HG02623 (cell line): ENCODE measurements at regions not wholly inside any gene's neighbourhood (a gene's known extent, or its start where the extent isn't known, plus 50 kb on each side); places are given as distances from the start of the nearest gene placed in this dataset.
"Not testable (repeated sequence)": the region's sequence is repeated elsewhere in the genome, so short reads cannot be mapped to it uniquely, and the experiment has no call there.

Experiments used
- ATAC-seq: cut with Tn5 transposase; IDR thresholded peaks from one replicate; pipeline ENCODE4 v1.9.1; 2021; ENCODE audit warnings: moderate library complexity; ENCODE audit not compliant: unreplicated experiment

GRCh38 chr14:37784827-37785223 is 189.4 kb downstream of the TTC6 start:
- not testable (repeated sequence) for ATAC-seq

- ATAC-seq: not testable (repeated sequence)
These were observed 189.9 kb downstream of the TTC6 start for GRCh38 chr14:37785298-37785697.

GRCh38 chr14:37786114-37786625 is 190.7 kb downstream of the TTC6 start:
- ATAC-seq: not testable (repeated sequence)

GRCh38 chr14:37787879-37788494 is 192.6 kb downstream of the TTC6 start:
- no peak for ATAC-seq

- no peak for ATAC-seq
These were observed 196.1 kb downstream of the TTC6 start for GRCh38 chr14:37791384-37792036.

- no peak for ATAC-seq
These were observed 196.7 kb downstream of the TTC6 start for GRCh38 chr14:37792124-37792523.

GRCh38 chr14:37796703-37797416 is 201.4 kb downstream of the TTC6 start:
- ATAC-seq: no peak

- ATAC-seq: no peak
These were observed 202.2 kb downstream of the TTC6 start for GRCh38 chr14:37797675-37798074.

GRCh38 chr14:37807722-37808121 is 212.3 kb downstream of the TTC6 start:
- no peak for ATAC-seq

GRCh38 chr14:37810094-37810801 is 214.8 kb downstream of the TTC6 start:
- ATAC-seq: no peak

GRCh38 chr14:37813732-37814131 is 218.3 kb downstream of the TTC6 start:
- ATAC-seq: no peak

- ATAC-seq: no peak
These were observed 220.7 kb downstream of the TTC6 start for GRCh38 chr14:37816135-37816534.

- ATAC-seq: no peak
These were observed 221.4 kb downstream of the TTC6 start for GRCh38 chr14:37816743-37817295.

GRCh38 chr14:37819155-37820015 is 224.0 kb downstream of the TTC6 start:
- no peak for ATAC-seq

GRCh38 chr14:37820810-37821209 is 225.4 kb downstream of the TTC6 start:
- not testable (repeated sequence) for ATAC-seq

GRCh38 chr14:37824939-37825712 is 229.7 kb downstream of the TTC6 start:
- no peak for ATAC-seq

GRCh38 chr14:37826869-37827268 is 231.4 kb downstream of the TTC6 start:
- ATAC-seq: no peak

- no peak for ATAC-seq
These were observed 234.8 kb downstream of the TTC6 start for GRCh38 chr14:37830271-37830670.

GRCh38 chr14:37834275-37834674 is 238.8 kb downstream of the TTC6 start:
- ATAC-seq: no peak
